ENCODE measurements at regions not wholly inside any gene's neighbourhood (a gene's known extent, or its start where the extent isn't known, plus 50 kb on each side); places are given as distances from the start of the nearest gene placed in this dataset.

- TF ChIP-seq, protein P1, sequence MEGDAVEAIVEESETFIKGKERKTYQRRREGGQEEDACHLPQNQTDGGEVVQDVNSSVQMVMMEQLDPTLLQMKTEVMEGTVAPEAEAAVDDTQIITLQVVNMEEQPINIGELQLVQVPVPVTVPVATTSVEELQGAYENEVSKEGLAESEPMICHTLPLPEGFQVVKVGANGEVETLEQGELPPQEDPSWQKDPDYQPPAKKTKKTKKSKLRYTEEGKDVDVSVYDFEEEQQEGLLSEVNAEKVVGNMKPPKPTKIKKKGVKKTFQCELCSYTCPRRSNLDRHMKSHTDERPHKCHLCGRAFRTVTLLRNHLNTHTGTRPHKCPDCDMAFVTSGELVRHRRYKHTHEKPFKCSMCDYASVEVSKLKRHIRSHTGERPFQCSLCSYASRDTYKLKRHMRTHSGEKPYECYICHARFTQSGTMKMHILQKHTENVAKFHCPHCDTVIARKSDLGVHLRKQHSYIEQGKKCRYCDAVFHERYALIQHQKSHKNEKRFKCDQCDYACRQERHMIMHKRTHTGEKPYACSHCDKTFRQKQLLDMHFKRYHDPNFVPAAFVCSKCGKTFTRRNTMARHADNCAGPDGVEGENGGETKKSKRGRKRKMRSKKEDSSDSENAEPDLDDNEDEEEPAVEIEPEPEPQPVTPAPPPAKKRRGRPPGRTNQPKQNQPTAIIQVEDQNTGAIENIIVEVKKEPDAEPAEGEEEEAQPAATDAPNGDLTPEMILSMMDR (IDR thresholded peaks at IDR 0.05): no peak
- no peak for TF ChIP-seq POLR2A (IDR thresholded peaks at IDR 0.05)
Measured at GRCh38 chr7:69276011-69276729, 322.1 kb upstream of the AUTS2 start.
